ENCODE measurements at regions not wholly inside any gene's neighbourhood (a gene's known extent, or its start where the extent isn't known, plus 50 kb on each side); places are given as distances from the start of the nearest gene placed in this dataset.

GRCh38 chr1:36717431-36717830 lies 234.7 kb upstream of the CSF3R start:
- no peak for DNase-seq

DNA sequence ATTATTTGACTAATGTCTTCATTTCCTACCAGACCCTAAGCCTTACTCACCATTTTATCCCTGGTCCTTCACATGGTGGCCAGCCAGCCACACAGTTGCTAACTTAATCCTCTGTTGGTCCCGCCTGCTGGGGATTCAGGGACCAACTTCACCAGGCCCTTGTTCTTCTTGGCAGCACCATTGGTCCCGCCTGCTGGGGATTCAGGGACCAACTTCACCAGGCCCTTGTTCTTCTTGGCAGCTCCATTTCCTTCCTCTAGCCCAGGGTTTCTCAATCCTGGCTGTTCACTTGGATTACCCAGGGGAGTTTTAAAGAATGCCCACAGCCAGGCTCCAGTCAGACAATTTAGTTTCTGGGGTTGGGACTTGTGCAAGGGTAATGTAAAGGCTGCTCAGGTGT lies 233.1 kb upstream of the CSF3R start:
- no peak for DNase-seq

DNA sequence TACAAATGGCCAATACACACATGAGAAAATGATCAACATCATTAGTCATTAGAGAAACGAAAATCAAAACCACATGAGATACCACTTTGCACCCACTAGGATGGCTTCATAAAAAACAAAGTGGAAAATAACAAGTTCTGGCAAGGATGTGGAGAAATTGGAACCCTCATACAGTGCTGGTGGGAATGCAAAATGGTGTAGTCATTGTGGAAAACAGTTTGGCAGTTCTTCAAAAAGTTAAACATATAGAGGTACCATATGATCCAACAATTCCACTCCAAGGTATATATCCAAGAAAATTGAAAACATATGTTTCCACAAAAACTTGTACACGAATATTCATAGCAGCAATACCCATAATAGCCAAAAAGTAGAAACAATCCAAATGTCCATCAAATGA lies 231.6 kb upstream of the CSF3R start:
- DNase-seq, result no peak

DNA sequence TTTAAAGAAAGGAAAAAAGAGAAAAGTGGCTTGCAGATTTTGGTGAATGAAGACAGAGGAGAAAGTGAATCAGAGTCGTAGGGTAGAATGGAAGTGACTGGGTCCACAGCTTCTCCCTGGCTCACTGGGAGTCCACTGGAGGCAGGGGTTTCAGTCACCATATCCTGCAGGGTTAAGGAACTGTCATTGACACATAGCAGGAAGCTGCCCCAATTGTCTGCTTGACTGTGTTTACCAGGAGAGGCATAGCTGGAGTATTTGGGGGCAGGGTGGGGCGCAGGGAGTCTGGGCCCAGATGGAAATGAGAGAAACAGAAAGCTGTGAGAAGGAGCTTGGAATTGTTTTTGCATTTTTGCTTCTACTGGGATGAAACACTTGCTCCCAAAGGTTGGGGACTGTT lies 228.8 kb upstream of the CSF3R start:
- no peak for DNase-seq

- DNase-seq, result no peak
Measured at GRCh38 chr1:36710951-36711350, 228.2 kb upstream of the CSF3R start.

DNA sequence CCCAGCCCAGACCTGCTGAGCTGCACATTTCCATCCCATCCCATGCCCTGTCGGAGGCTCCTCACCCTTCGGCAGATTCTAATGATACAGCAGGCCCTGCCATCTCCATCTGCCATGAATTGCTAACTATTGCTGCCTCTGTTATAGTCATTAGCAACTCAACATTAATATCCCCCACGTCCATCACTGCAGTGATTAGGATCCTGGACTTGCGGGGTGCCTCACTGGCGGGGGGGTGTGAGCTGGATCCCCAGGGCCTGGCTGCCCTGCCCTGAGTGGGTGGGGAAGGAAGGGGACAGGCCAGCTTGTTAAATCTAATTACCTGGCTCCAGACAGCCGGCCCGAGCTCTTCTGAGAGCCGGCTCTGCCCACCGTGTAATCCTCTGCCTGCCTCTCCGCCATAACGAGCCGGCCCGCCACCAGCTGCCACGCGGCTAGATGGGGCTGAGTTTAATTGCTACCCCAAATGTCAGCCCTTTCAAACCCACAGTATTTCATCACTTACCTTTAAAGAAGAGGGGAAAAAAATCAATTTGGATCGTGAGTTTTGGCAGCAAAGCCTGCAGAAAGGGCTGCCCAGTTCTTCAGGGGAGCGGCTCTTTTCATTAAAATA lies 227.3 kb upstream of the CSF3R start:
- DNase-seq, result no peak

DNA sequence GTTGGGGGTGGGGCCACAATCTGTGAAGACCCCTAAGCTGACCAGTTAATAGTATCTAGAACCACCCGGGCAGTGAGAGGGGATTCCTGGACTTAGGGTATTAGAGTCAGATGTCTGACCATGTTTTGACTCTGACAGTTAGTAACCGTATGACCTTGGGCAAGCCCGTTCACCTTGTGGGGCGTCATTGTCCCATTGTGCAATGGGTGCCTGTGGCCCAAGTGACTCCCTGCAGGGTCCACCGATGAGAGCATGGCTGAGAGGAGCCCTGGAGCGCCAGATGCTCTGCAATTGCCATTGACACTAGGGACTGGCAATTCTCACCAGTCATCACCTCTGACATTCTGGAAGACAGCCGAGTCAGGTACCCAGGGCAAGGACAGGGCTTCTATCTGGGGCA lies 225.9 kb upstream of the CSF3R start:
- DNase-seq, result no peak

GRCh38 chr1:36707221-36707620 lies 224.5 kb upstream of the CSF3R start:
- no peak for DNase-seq

- no peak for DNase-seq
Measured at GRCh38 chr1:36706416-36706815, 223.7 kb upstream of the CSF3R start.

- DNase-seq, result no peak
Measured at GRCh38 chr1:36705629-36706028, 222.9 kb upstream of the CSF3R start.

GRCh38 chr1:36703526-36704208 lies 221.0 kb upstream of the CSF3R start:
- peak; percentile 52 for DNase-seq

DNA sequence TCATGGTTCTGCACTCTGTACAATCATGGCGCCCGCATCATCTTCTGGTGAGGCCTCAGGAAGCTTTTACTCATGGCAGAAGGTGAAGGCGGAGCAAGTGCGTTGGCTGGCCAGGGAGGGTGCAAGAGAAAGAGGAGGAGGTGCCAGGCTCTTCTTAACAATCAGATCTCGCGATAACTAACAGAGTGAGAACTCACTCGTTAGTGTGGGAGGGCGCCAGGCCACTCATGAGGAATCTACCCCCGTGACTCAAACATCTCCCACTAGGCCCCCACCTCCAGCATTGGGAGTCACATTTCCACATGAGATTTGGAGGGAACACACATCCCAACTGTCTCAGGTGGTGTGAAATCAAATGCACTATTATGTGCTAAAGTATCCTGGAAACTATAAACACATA lies 220.2 kb upstream of the CSF3R start:
- no peak for DNase-seq

DNA sequence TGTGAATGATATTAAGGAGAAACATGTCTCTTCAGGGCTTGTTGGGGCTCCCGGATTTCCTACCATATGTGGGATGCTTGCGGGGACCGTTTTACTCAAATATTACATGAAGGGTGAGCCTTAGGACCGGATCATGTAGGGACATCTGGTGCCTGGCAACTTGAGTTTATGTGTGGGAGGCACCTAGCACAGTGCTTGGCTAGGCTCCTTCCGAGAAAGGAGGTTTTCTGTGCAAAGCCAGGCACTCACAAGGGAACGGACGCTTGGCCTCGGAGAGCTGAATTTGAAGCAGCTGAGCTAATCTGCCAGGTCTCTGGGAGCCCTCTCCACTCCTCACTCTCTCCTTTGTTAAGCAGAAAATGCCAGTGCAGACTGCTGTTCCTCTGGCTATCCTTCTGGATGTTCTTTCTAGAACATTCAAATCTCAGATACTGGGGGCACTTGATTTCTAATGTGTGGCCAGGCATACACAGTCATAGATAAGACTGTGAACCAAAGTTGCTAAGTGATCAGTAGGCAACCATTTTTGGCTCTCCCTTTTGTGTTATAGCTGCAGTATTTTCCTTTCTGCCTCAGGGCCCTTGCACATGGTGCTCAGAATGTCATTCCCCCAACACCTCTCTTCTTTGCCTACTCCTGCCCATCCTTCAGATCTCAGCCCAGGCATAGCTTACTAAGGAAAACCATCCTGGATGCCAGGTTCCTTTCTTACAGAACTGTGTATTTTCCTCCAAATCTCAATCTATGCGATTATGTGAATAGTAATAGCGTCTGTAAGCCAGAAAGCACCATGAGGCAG lies 216.6 kb upstream of the CSF3R start:
- DNase-seq, result no peak

- DNase-seq, result no peak
Measured at GRCh38 chr1:36697836-36698605, 215.3 kb upstream of the CSF3R start.

DNA sequence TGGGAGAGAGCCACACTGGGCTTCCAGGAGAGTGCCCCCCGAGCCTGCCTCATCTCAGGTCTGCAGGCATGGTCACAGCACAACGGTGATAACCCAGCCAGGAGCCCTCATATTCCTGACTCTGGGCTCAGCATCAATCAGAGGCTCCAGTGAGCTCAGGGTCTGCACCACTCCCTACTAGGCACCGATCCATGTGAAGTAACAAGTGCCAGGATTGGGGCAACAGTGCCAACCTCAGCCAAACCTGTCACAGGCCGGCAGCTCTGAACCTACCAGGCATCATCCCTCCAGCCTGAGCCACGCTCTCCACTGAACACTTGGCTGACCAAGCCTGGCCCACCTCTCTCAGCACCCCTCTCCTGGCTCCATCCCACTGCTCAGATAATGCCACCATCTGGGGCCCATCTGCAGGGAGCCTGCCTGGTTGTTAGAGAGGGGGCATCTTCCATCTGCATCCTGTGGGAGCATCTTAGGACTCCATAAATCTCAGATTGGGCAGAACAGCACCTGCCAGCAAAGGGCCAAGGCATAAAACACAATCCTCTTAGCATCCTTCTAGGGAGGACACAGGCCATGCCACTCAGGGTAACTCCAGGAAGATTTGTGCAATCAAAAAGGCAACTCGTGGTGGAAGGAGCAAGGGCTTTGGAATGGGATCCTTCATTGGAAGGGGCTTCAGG lies 213.7 kb upstream of the CSF3R start:
- no peak for DNase-seq

DNA sequence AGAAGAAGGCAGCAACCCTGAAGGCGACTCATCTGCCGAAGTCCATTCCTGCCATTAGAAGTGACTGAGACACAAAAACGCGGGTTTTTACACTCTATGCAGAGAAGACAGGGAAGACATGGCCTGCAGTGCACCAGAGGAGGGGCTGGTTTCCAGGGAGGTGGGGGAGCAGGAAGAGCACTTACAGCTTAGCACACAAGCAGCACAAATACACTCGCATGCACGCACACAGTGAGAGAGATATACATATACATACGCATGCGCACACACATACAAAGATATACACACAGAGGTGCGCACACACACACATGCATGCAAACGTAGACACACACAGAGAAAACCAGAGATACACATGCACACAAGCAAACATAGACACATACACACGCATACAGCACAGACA lies 210.9 kb upstream of the CSF3R start:
- DNase-seq, result no peak

- no peak for DNase-seq
Measured at GRCh38 chr1:36693161-36693525, 210.4 kb upstream of the CSF3R start.

- no peak for DNase-seq
Measured at GRCh38 chr1:36692465-36693160, 209.9 kb upstream of the CSF3R start.

DNA sequence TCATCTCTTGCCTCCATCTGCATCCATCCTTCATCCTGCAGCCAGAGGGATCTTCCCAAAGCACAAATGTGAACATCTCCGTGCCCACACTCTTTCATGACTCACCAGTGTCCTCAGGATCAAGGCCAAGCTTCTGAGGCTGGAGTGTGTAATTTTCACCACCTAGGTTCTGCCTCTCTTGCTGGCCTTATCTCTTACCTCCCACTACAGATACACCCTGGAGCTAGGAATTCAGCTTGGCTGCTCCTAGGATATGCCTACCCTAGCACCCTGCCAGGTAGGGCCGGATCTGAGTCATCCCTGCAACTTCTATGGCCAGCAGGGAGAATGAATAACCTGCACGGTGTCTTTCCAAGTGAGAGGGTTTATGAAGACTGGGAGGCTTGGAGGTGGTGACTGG lies 208.7 kb upstream of the CSF3R start:
- DNase-seq, result no peak

DNA sequence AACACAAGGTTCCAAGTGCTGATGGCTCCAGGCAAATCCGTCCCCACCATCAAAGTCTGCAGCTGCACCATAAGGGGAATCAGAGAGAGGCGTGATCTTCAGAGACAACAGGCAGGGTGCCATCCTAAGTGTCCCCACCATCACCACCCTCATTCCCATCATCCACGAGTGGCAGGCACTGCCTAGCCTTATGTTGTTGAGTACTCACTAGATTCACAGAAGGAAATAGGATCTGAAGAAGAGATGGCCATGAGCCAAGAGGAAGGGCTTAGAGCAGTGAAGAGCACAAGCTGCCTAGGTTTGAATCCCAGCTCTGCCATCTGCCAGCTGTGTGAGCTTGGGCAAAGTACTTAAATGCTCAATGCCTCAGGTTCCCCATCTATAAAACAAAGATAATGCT lies 207.3 kb upstream of the CSF3R start:
- DNase-seq, result no peak

DNA sequence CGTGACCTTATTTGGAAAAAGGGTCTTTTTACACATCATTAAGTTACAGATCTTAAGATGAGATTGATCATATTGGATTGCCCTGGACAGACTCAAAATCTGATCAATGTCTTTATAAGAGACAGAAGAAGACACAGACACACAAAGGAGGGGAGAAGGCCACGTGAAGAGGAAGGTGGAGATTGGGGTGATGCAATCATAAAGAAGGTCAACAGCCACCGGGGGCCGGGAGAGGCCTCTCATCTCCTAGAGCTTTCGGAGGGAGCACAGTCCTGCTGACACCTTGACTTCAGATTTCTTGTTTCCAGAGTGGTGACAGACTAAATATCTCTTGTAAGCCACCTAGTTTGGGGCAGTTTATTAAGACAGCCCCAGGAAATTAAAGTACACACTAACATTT lies 204.6 kb upstream of the CSF3R start:
- DNase-seq, result no peak

GRCh38 chr1:36675931-36676562 lies 193.3 kb upstream of the CSF3R start:
- no peak for DNase-seq
